LoVo (cell line): ENCODE measurements at regions not wholly inside any gene's neighbourhood (a gene's known extent, or its start where the extent isn't known, plus 50 kb on each side); places are given as distances from the start of the nearest gene placed in this dataset.

ENCODE experiments used
- DNase-seq: peaks from one replicate; pipeline ENCODE4 v3.0.0-alpha.2; 2016; ENCODE audit warnings: low spot score

GRCh38 chr5:159758189-159758588 is 158.1 kb upstream of the ADRA1B start:
- no peak for DNase-seq

- no peak for DNase-seq
These were observed 156.4 kb upstream of the ADRA1B start for GRCh38 chr5:159759791-159760290.

GRCh38 chr5:159762921-159763320 is 153.4 kb upstream of the ADRA1B start:
- DNase-seq = no peak

GRCh38 chr5:159763562-159763961 is 152.7 kb upstream of the ADRA1B start:
- DNase-seq = no peak

GRCh38 chr5:159764283-159765134 is 151.8 kb upstream of the ADRA1B start:
- no peak for DNase-seq

- no peak for DNase-seq
These were observed 151.2 kb upstream of the ADRA1B start for GRCh38 chr5:159765135-159765433.

- no peak for DNase-seq
These were observed 150.3 kb upstream of the ADRA1B start for GRCh38 chr5:159765760-159766517.

GRCh38 chr5:159768243-159768642 is 148.0 kb upstream of the ADRA1B start:
- DNase-seq = no peak

GRCh38 chr5:159772698-159773061 is 143.6 kb upstream of the ADRA1B start:
- no peak for DNase-seq

GRCh38 chr5:159773062-159773924 is 143.0 kb upstream of the ADRA1B start:
- peak; percentile 62 for DNase-seq

GRCh38 chr5:159774476-159775031 is 141.7 kb upstream of the ADRA1B start:
- no peak for DNase-seq

GRCh38 chr5:159775890-159776289 is 140.4 kb upstream of the ADRA1B start:
- DNase-seq = no peak

GRCh38 chr5:159777049-159777660 is 139.1 kb upstream of the ADRA1B start:
- no peak for DNase-seq

GRCh38 chr5:159779481-159779880 is 136.8 kb upstream of the ADRA1B start:
- DNase-seq = no peak

GRCh38 chr5:159780246-159780645 is 136.0 kb upstream of the ADRA1B start:
- DNase-seq = no peak

- DNase-seq = no peak
These were observed 134.6 kb upstream of the ADRA1B start for GRCh38 chr5:159781626-159782157.

- no peak for DNase-seq
These were observed 133.9 kb upstream of the ADRA1B start for GRCh38 chr5:159782197-159782994.

- DNase-seq = no peak
These were observed 133.3 kb upstream of the ADRA1B start for GRCh38 chr5:159782995-159783300.

GRCh38 chr5:159783726-159784247 is 132.5 kb upstream of the ADRA1B start:
- no peak for DNase-seq

- no peak for DNase-seq
These were observed 131.3 kb upstream of the ADRA1B start for GRCh38 chr5:159784993-159785392.
